22Rv1 (cell line): ENCODE measurements at regions not wholly inside any gene's neighbourhood (a gene's known extent, or its start where the extent isn't known, plus 50 kb on each side); places are given as distances from the start of the nearest gene placed in this dataset.

Experiments
- H3K27ac ChIP-seq: fragments of 450-650 bp; 2 replicates; pipeline ENCODE4 v1.5.1; 2017
- ZFX ChIP-seq: fragments of 450-650 bp; IDR thresholded peaks from 2 replicates; pipeline ENCODE4 v1.6.1; 2017; ENCODE audit warnings: antibody characterized with exemption, borderline replicate concordance
- TF ChIP-seq, protein P1 (sequence below): fragments of 450-650 bp; IDR thresholded peaks from 2 replicates; pipeline ENCODE4 v1.5.1; 2017; ENCODE audit warnings: mild to moderate bottlenecking

DNA sequence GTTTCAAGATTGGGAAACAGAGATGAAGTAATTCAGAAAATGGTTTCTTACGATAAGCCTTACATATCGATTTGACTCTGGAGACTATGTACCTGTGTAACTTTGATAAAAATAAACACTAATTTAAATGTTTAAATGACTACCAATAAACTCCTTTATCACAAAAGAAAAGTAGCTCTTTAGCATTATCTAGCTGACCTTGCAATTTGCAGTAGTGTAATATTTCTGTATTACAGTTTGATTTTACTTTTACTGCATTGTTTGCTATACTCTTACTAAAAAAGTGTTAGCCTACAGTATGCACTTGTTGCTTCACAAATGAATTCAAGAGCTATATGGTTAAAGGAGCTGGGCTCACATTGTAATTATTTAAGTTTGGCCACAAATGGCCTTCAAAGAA, 77.8 kb upstream of the ZNF804B start:
- no peak for TF ChIP-seq ZFX
- TF ChIP-seq, protein P1, sequence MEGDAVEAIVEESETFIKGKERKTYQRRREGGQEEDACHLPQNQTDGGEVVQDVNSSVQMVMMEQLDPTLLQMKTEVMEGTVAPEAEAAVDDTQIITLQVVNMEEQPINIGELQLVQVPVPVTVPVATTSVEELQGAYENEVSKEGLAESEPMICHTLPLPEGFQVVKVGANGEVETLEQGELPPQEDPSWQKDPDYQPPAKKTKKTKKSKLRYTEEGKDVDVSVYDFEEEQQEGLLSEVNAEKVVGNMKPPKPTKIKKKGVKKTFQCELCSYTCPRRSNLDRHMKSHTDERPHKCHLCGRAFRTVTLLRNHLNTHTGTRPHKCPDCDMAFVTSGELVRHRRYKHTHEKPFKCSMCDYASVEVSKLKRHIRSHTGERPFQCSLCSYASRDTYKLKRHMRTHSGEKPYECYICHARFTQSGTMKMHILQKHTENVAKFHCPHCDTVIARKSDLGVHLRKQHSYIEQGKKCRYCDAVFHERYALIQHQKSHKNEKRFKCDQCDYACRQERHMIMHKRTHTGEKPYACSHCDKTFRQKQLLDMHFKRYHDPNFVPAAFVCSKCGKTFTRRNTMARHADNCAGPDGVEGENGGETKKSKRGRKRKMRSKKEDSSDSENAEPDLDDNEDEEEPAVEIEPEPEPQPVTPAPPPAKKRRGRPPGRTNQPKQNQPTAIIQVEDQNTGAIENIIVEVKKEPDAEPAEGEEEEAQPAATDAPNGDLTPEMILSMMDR = no peak

DNA sequence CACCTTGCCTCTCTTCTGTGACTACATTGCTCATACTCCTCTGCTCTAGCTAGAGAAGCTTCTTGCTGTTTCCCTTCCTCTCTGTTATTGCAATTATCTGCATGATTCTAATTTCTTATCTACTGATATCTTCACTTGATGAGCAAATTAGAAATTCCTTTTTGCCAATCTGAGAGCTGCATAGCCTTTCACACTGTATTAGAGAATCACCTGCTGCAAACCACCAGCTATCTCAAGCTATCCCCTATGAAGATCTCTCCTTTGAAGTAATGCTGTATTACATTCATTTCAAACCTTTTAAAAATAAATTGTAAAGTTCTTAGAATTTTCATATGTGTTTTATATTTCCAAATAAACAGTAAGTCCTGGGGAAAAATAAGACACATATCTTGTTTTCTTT, 89.0 kb upstream of the ZNF804B start:
- no peak overlapping the region for H3K27ac ChIP-seq
- TF ChIP-seq, protein P1 = no peak
- no peak for TF ChIP-seq ZFX

More for the DNA sequence above, 77.8 kb upstream of the ZNF804B start:
- H3K27ac ChIP-seq = no peak overlapping the region

DNA sequence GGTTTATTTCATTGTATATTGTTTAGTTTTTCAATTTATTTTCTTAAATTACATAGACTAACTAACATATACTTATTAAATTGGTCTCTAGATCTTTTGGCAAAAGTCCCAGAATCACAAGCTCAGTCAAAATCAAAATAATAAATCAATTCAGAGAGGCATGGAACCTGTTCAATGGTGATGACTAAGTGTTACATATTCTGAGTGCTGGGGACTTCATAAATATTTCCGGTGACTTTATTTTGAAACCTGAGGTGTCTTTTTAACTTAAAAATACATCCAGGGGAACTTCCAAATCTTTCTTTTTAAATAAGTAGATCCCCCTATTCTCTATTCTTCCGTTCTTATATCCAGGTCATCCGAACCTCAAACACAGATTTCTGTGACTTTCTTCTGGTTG, 89.6 kb upstream of the ZNF804B start:
- H3K27ac ChIP-seq = no peak overlapping the region
- no peak for TF ChIP-seq ZFX
- TF ChIP-seq, protein P1 = no peak

DNA sequence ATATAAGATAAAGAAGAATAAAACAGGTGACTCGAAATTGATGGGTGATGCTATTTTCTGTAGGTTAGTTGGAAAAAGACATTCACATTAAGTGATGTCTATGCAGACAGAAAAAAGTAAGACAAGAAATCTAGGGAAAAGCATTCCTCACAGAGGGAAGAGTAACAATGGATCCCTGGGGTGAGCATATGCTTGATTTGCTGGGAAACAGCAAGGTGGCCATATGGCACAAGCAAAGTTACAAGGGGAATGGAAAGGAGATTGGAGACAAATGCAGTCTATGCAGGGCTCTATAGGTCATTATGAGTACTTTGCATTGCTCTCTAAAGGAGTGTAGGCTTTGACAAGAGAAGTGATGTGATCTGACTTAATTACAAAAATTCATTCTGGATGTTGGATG, 90.9 kb upstream of the ZNF804B start:
- no peak for TF ChIP-seq ZFX
- TF ChIP-seq, protein P1 = no peak
- no peak overlapping the region for H3K27ac ChIP-seq

DNA sequence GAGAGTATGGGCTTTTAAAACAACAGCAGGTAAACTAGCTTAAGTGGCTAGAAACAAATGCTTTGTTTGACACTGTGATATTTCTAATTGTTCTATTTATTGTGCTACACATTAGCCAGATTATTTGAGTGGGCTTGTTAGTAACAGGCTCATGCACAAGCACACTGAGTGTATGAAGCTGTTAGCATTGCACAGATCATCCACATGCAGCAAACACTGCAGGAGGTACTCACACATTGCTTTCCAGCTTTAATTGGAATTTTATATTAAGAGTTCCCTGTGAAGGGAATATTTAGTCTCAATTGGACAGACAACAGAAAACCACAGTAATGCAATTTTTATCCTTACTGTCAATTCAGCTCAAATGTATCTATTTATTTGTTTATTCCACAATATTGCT, 92.9 kb upstream of the ZNF804B start:
- H3K27ac ChIP-seq = no peak overlapping the region
- no peak for TF ChIP-seq ZFX
- TF ChIP-seq, protein P1 = no peak

DNA sequence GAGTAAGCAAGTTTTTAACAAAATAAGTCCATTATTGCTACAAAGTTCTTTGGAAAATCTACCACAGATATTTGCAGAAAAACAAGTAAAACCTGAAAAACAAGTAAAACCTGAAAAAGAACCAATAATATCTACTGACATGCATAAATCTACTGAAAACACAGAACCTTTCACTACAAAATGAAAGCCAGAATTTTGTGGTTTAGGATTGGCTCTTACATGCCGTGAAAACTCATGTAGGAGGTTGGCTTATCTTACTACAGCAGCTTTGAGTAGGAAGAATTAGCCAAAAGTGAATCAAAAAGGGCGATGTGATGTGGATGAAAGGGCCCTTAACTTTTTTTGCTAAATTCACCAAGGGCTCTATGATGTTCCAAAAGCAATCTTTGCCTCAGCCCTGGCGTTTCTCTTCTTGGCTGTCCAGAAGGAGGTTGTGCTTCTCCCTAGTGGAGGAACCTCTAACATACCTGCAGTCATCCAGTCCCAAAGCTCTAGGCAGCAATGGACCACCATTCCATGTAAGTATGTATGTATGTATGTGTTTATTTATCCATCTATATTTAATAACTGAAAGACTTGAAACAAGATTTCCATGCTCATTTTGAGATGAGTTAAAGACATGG, 93.5 kb upstream of the ZNF804B start:
- no peak overlapping the region for H3K27ac ChIP-seq
- TF ChIP-seq ZFX = no peak
- TF ChIP-seq, protein P1 = peak; percentile 9; the same call in 1 of the 2 replicates

DNA sequence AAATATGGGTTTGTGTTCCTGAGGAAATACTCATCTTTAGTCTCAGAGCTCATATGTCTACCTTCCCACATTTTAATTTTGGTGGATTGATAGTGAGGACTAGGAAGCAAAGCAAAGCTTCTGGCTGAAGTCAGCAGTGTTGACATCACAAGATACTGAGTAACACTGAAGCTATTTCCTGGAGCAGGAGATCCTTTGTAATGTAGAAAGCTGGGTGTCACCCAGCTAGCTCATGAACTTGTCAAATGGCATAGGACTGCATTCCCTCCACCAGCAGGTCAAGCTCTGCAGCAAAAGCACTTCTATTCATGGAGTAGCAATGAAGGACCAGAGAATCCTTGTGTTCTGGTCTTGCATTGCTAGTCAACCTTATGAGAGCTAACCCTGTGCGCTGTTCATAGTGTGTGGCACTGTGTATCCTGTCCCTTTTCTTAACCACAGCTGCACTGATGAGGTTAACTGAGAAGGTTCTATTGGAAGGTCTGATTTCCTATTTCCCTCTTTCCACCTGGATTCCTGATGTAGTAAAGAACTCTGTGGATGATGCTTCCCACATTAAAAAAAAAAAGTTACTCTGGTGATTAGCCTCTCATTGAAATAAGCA, 94.8 kb upstream of the ZNF804B start:
- no peak for TF ChIP-seq ZFX
- TF ChIP-seq, protein P1 = no peak
- H3K27ac ChIP-seq = no peak overlapping the region
